H9 (cell line): ENCODE measurements at regions not wholly inside any gene's neighbourhood (a gene's known extent, or its start where the extent isn't known, plus 50 kb on each side); places are given as distances from the start of the nearest gene placed in this dataset.

Source experiments
- DNase-seq: peaks from one replicate; pipeline ENCODE4 v3.0.0-alpha.2; 2017
- H2AFZ ChIP-seq: one replicate; pipeline ENCODE4 v1.6.1; 2013; ENCODE audit warnings: mild to moderate bottlenecking, low read length, control low read depth, moderate library complexity
- H2AK5ac ChIP-seq: 2 replicates; pipeline ENCODE4 v1.6.1; 2013; ENCODE audit warnings: low read length, control low read depth, mixed read lengths; ENCODE audit not compliant: insufficient read length
- H2BK120ac ChIP-seq: one replicate; pipeline ENCODE4 v1.6.1; 2013; ENCODE audit warnings: low read depth, mild to moderate bottlenecking, low read length, control low read depth, inconsistent platforms; ENCODE audit not compliant: poor library complexity, severe bottlenecking
- H2BK12ac ChIP-seq: 2 replicates; pipeline ENCODE4 v1.6.1; 2013; ENCODE audit warnings: low read length, control low read depth, mixed read lengths, low read depth; ENCODE audit not compliant: insufficient read length
- H2BK15ac ChIP-seq: 2 replicates; pipeline ENCODE4 v1.6.1; 2013; ENCODE audit warnings: low read depth, low read length, control low read depth
- H2BK20ac ChIP-seq: one replicate; pipeline ENCODE4 v1.6.1; 2013; ENCODE audit warnings: low read depth, mild to moderate bottlenecking, low read length, control low read depth, inconsistent platforms; ENCODE audit not compliant: poor library complexity, severe bottlenecking
- H2BK5ac ChIP-seq: 2 replicates; pipeline ENCODE4 v1.6.1; 2013; ENCODE audit warnings: low read length, control low read depth, mixed read lengths; ENCODE audit not compliant: insufficient read length
- H3K14ac ChIP-seq: 2 replicates; pipeline ENCODE4 v1.6.1; 2013; ENCODE audit warnings: low read length, control low read depth; ENCODE audit not compliant: insufficient read depth
- H3K18ac ChIP-seq: 2 replicates; pipeline ENCODE4 v1.6.1; 2013; ENCODE audit warnings: low read depth, mild to moderate bottlenecking, mixed read lengths, low read length, control low read depth; ENCODE audit not compliant: insufficient read length
- H3K23ac ChIP-seq: 2 replicates; pipeline ENCODE4 v1.6.1; 2013; ENCODE audit warnings: low read length, control low read depth, mixed read lengths, low read depth; ENCODE audit not compliant: insufficient read length
- H3K23me2 ChIP-seq: 2 replicates; pipeline ENCODE4 v1.6.1; 2013; ENCODE audit warnings: low read depth, mild to moderate bottlenecking, mixed read lengths, low read length, control low read depth; ENCODE audit not compliant: insufficient read length, poor library complexity, severe bottlenecking
- H3K27ac ChIP-seq: 2 replicates; pipeline ENCODE4 v1.5.1; 2013; ENCODE audit warnings: low read length, control low read depth, mixed read lengths, low read depth; ENCODE audit not compliant: insufficient read length
- H3K27me3 ChIP-seq: 2 replicates; pipeline ENCODE4 v1.6.1; 2013; ENCODE audit warnings: low read length, control low read depth, inconsistent platforms; ENCODE audit not compliant: insufficient read depth
- H3K4ac ChIP-seq: 2 replicates; pipeline ENCODE4 v1.6.1; 2013; ENCODE audit warnings: low read depth, mild to moderate bottlenecking, control low read depth, inconsistent platforms, low read length, moderate library complexity
- H3K4me1 ChIP-seq: 2 replicates; pipeline ENCODE4 v1.6.1; 2013; ENCODE audit warnings: low read length, control low read depth, inconsistent platforms; ENCODE audit not compliant: insufficient read depth
- H3K4me2 ChIP-seq: 2 replicates; pipeline ENCODE4 v1.6.1; 2013; ENCODE audit warnings: low read length, control low read depth, mixed read lengths; ENCODE audit not compliant: insufficient read length, insufficient read depth
- H3K56ac ChIP-seq: 2 replicates; pipeline ENCODE4 v1.6.1; 2013; ENCODE audit warnings: low read depth, mild to moderate bottlenecking, mixed read lengths, low read length, control low read depth; ENCODE audit not compliant: insufficient read length
- H3K79me1 ChIP-seq: 2 replicates; pipeline ENCODE4 v1.6.1; 2013; ENCODE audit warnings: low read depth, mild to moderate bottlenecking, moderate library complexity, low read length, control low read depth, inconsistent platforms; ENCODE audit not compliant: insufficient read depth, poor library complexity, severe bottlenecking
- H3K79me2 ChIP-seq: 2 replicates; pipeline ENCODE4 v1.6.1; 2013; ENCODE audit warnings: low read length, control low read depth, inconsistent platforms; ENCODE audit not compliant: insufficient read depth
- H3K9ac ChIP-seq: 2 replicates; pipeline ENCODE4 v1.6.1; 2013; ENCODE audit warnings: low read length, control low read depth, mixed read lengths; ENCODE audit not compliant: insufficient read length; ENCODE audit errors: extremely low read depth
- H3K9me3 ChIP-seq: one replicate; pipeline ENCODE4 v1.6.1; 2013; ENCODE audit warnings: low read depth, low read length, inconsistent platforms; ENCODE audit not compliant: control insufficient read depth
- H3T11ph ChIP-seq: one replicate; pipeline ENCODE4 v1.6.1; 2013; ENCODE audit warnings: mild to moderate bottlenecking, low read length, control low read depth, inconsistent platforms
- H4K20me1 ChIP-seq: one replicate; pipeline ENCODE4 v1.6.1; 2013; ENCODE audit not compliant: control insufficient read depth, insufficient read length, insufficient read depth
- H4K5ac ChIP-seq: 2 replicates; pipeline ENCODE4 v1.6.1; 2013; ENCODE audit warnings: low read depth, mild to moderate bottlenecking, mixed read lengths, low read length, control low read depth; ENCODE audit not compliant: insufficient read length
- H4K8ac ChIP-seq: replicated peaks from 2 replicates; pipeline ENCODE4 v1.6.1; 2013; ENCODE audit warnings: low read length, control low read depth, mixed read lengths, low read depth; ENCODE audit not compliant: insufficient read length
- H4K91ac ChIP-seq: 2 replicates; pipeline ENCODE4 v1.6.1; 2013; ENCODE audit warnings: low read depth, mild to moderate bottlenecking, moderate library complexity, mixed read lengths, low read length, control low read depth; ENCODE audit not compliant: insufficient read length
- H3K27ac Mint-ChIP-seq, 3 experiments: 2 replicates in 2 of 3; 3 replicates in 1 of 3; pipeline ENCODE4 v1.8.0; 2020 to 2021; ENCODE audit warnings: mixed read lengths in 3 of 3, mild to moderate bottlenecking in 1 of 3, moderate library complexity in 1 of 3
- H3K27me3 Mint-ChIP-seq: 2 replicates; pipeline ENCODE4 v1.8.0; 2021; ENCODE audit warnings: low read depth, mild to moderate bottlenecking, moderate library complexity, mixed read lengths
- H3K36me3 Mint-ChIP-seq, 3 experiments: 2 replicates in 2 of 3; 3 replicates in 1 of 3; pipeline ENCODE4 v1.8.0; 2020 to 2021; ENCODE audit warnings: low read depth in 3 of 3, mixed read lengths in 3 of 3; ENCODE audit not compliant: insufficient read depth in 1 of 3
- H3K4me1 Mint-ChIP-seq, 2 experiments: 2 replicates each; pipeline ENCODE4 v1.8.0; 2020; ENCODE audit warnings: mixed read lengths in 2 of 2
- H3K4me3 Mint-ChIP-seq, 2 experiments: 2 replicates in 1 of 2; 3 replicates in 1 of 2; pipeline ENCODE4 v1.8.0; 2020 to 2021; ENCODE audit warnings: mild to moderate bottlenecking in 2 of 2, mixed read lengths in 2 of 2, moderate library complexity in 1 of 2
- H3K9me3 Mint-ChIP-seq, 2 experiments: 2 replicates in 1 of 2; 3 replicates in 1 of 2; pipeline ENCODE4 v1.8.0; 2020; ENCODE audit warnings: mild to moderate bottlenecking in 2 of 2, mixed read lengths in 2 of 2, moderate library complexity in 1 of 2
- WGBS: extraction: QIAGEN DNeasy Blood & Tissue Kit; methylation state at CpG from one replicate; pipeline ENCODE4 v1.1.7; 2013; ENCODE audit warnings: missing lambda C conversion rate, low lambda C conversion rate, mixed read lengths; ENCODE audit not compliant: insufficient read length; ENCODE audit errors: extremely low coverage; 5-methylcytosine and 5-hydroxymethylcytosine counted together
- TF ChIP-seq, protein P1 (sequence below): fragments of 200-600 bp; sonication (generic); conservative IDR thresholded peaks from 3 replicates; pipeline ENCODE4 v1.8.0; 2021; ENCODE audit warnings: antibody characterized with exemption, mild to moderate bottlenecking

DNA sequence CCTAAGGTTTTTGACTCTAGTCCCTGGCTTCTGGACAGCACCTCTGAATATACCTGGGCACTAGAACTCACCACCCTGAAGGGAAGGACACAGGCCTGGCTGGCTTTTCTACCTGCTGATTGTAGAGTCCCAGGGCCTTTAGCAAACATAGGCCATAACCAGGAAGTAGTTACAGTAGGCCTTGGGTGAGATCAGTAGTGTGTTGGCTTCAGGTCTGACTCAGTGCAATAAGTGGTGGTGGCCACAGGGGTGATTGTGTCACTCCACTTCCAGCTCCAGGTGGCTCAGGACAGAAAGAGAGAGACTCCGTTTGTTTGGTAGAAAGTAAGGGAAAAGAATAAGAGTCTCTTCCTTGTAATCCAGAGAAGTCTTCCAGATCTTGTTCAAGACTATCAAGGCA, 101.7 kb upstream of the LGALSL start:
- no peak overlapping the region for H2BK12ac ChIP-seq
- H2BK15ac ChIP-seq: no peak overlapping the region
- no peak overlapping the region for H3K23ac ChIP-seq
- TF ChIP-seq, protein P1, sequence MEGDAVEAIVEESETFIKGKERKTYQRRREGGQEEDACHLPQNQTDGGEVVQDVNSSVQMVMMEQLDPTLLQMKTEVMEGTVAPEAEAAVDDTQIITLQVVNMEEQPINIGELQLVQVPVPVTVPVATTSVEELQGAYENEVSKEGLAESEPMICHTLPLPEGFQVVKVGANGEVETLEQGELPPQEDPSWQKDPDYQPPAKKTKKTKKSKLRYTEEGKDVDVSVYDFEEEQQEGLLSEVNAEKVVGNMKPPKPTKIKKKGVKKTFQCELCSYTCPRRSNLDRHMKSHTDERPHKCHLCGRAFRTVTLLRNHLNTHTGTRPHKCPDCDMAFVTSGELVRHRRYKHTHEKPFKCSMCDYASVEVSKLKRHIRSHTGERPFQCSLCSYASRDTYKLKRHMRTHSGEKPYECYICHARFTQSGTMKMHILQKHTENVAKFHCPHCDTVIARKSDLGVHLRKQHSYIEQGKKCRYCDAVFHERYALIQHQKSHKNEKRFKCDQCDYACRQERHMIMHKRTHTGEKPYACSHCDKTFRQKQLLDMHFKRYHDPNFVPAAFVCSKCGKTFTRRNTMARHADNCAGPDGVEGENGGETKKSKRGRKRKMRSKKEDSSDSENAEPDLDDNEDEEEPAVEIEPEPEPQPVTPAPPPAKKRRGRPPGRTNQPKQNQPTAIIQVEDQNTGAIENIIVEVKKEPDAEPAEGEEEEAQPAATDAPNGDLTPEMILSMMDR: no peak
- no peak overlapping the region for H3K56ac ChIP-seq
- DNase-seq: no peak
- H3K4me2 ChIP-seq: no peak overlapping the region
- Mint-ChIP-seq H3K9me3 (no peaks in the 10 kb centered on the region), H3K27ac (peak overlapping the region in 1 of 3 experiments; percentile 32; a peak in 1 of 7 replicates), H3K4me3 (no peak overlapping the region), H3K36me3 (no peaks in the 10 kb centered on the region), H3K4me1 (peaks cover 7 to 14% of the 10 kb centered on the region in 2 experiments), H3K27me3 (peaks cover 9% of the 10 kb centered on the region)
- no CpG with 5 or more reads among the region's 1 CpG for WGBS
- no peaks in the 10 kb centered on the region for H3K9me3 ChIP-seq
- no peak overlapping the region for H4K8ac ChIP-seq
- no peaks in the 10 kb centered on the region for H3K79me1 ChIP-seq
- H4K5ac ChIP-seq: no peak overlapping the region
- H3K18ac ChIP-seq: no peak overlapping the region
- H4K91ac ChIP-seq: no peak overlapping the region
- no peak overlapping the region for H2BK120ac ChIP-seq
- no peak overlapping the region for H2AFZ ChIP-seq
- H2AK5ac ChIP-seq: no peak overlapping the region
- H3K9ac ChIP-seq: no peak overlapping the region
- H3K4me1 ChIP-seq: no peaks in the 10 kb centered on the region
- no peaks in the 10 kb centered on the region for H3K27me3 ChIP-seq
- H4K20me1 ChIP-seq: no peaks in the 10 kb centered on the region
- H3K4ac ChIP-seq: no peak overlapping the region
- H3T11ph ChIP-seq: no peak overlapping the region
- no peak overlapping the region for H3K14ac ChIP-seq
- H3K23me2 ChIP-seq: no peaks in the 10 kb centered on the region
- H2BK20ac ChIP-seq: no peak overlapping the region
- no peak overlapping the region for H2BK5ac ChIP-seq
- no peaks in the 10 kb centered on the region for H3K79me2 ChIP-seq
- H3K27ac ChIP-seq: no peak overlapping the region
